Large intestine (tissue), 3 donors: ENCODE measurements at regions not wholly inside any gene's neighbourhood (a gene's known extent, or its start where the extent isn't known, plus 50 kb on each side); places are given as distances from the start of the nearest gene placed in this dataset.
"Not testable (repeated sequence)": the region's sequence is repeated elsewhere in the genome, so short reads cannot be mapped to it uniquely, and the experiment has no call there.

ENCODE experiments used
- DNase-seq, 2 donors: peaks; one replicate each; pipeline versions ENCODE4 v3.0.0 to v3.0.0-alpha.2; 2013
- H3K27ac ChIP-seq: one replicate; pipeline ENCODE4 v1.5.1; 2013; ENCODE audit warnings: low read length
- H3K27me3 ChIP-seq: 2 replicates; pipeline ENCODE4 v1.6.1; 2013; ENCODE audit warnings: low read length; ENCODE audit not compliant: control insufficient read depth, insufficient read depth
- H3K36me3 ChIP-seq: 2 replicates; pipeline ENCODE4 v1.6.1; 2013; ENCODE audit warnings: low read length; ENCODE audit not compliant: control insufficient read depth, insufficient read depth
- H3K4me1 ChIP-seq: one replicate; pipeline ENCODE4 v1.6.1; 2013; ENCODE audit warnings: low read length; ENCODE audit not compliant: control insufficient read depth, insufficient read depth
- H3K4me3 ChIP-seq: one replicate; pipeline ENCODE4 v1.5.1; 2013; ENCODE audit warnings: low read length
- H3K9me3 ChIP-seq: one replicate; pipeline ENCODE4 v1.6.1; 2013; ENCODE audit warnings: mild to moderate bottlenecking, low read depth, low read length, moderate library complexity; ENCODE audit not compliant: control insufficient read depth
- WGBS: methylation state at CpG from one replicate; pipeline ENCODE4 v1.1.5; 2013; ENCODE audit warnings: low lambda C conversion rate; ENCODE audit not compliant: insufficient coverage; 5-methylcytosine and 5-hydroxymethylcytosine counted together

GRCh38 chr7:55261386-55261770 lies 103.8 kb upstream of the LANCL2 start:
- H3K27me3 ChIP-seq = peaks cover 1% of the 10 kb centered on the region
- no peaks in the 10 kb centered on the region for H3K36me3 ChIP-seq
- H3K4me1 ChIP-seq = no peaks in the 10 kb centered on the region
- WGBS = no CpG with 5 or more reads among the region's 1 CpG
- no peak for DNase-seq
- H3K4me3 ChIP-seq = no peak overlapping the region
- H3K27ac ChIP-seq = no peak overlapping the region
- no peaks in the 10 kb centered on the region for H3K9me3 ChIP-seq

DNA sequence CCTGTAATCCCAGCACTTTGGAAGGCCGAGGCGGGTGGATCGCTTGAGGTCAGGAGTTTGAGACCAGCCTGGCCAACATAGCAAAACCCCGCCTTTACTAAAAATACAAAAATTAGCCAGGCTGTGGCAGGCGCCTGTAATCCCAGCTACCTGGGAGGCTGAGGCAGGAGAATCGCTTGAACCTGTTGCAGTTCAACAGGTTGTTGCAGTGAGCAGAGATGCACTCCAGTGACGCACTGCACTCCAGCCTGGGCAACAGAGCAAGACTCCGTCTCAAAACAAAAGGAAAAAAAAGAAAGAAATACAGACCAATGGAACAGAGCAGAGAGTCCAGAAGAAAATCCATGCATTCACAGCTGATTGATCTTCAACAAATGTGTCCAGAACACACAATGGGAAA lies 99.8 kb upstream of the LANCL2 start:
- not testable (repeated sequence) for DNase-seq, H3K4me3 ChIP-seq, H3K36me3 ChIP-seq, H3K9me3 ChIP-seq, H3K27me3 ChIP-seq, H3K27ac ChIP-seq, H3K4me1 ChIP-seq
- WGBS = 100% methylated on average over 2 of the region's 8 CpGs

DNA sequence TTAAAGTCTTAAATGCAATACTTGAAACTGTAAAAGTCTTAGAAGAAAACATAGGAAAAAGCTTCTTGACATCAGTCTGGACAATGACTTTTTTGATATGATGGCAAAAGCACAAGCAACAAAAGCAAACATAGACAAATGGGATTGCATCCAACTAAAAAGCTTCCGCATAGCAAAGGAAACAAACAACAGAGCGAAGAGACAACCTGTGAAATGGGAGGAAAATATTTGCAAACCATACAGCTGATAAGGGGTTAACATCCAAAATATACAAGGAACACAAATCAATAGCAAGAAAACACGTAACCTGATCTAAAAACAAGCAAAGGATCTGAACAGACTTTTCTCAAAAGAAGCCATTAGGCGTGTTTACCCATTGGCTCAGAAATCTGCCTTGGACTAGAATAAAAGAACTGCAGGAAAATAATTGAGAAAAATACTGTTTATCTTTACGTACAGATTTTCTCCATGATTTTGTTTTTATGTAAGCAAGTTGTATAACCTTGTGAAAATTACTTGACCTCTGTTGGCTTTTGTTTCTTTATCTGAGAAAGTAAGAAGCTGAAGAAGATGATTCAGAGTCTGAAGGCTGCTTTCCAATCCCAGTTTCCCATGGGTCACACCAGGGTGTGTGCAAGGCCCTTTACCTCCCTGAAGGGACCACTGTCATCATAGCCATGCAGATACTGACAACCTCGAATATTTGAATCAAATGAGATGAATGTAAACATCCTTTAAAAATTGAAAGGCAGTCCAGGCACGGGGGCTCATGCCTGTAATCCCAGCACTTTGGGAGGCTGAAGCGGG lies 99.1 kb upstream of the LANCL2 start:
- Histone ChIP-seq H3K4me3 (no peak overlapping the region), H3K27me3 (no peaks in the 10 kb centered on the region), H3K36me3 (no peaks in the 10 kb centered on the region), H3K27ac (no peak overlapping the region), H3K4me1 (no peaks in the 10 kb centered on the region), H3K9me3 (no peaks in the 10 kb centered on the region)
- DNase-seq = no peak
- 50% methylated on average over 2 of the region's 8 CpGs for WGBS

DNA sequence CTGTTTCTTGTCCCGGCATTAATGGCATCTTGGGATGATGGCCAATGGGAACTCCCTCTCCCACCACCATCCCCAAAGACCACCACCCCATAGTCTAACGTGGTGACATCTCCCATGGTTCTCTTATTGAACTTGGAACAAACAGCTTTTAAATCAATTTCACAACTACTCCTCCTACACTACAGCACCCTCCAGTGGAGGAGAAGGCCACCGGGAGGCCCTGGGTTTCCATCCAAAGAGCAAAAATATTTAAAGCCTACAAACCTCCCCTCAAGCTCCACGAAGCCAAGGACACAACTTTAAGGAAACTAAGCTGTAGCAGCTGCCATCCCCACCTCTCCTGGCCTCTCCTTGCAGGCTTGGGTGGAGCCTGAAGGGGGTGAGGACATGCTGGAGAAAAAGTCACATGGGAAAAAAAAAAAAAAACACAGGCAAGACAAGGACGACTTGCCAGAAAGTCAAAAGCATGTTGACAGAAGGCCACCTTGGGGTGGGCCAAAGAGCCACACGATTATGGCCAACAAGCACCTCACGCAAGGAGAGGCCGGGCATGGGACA lies 94.0 kb upstream of the LANCL2 start:
- Histone ChIP-seq H3K27me3 (no peaks in the 10 kb centered on the region), H3K36me3 (no peaks in the 10 kb centered on the region), H3K9me3 (no peaks in the 10 kb centered on the region), H3K4me3 (no peak overlapping the region), H3K4me1 (no peaks in the 10 kb centered on the region), H3K27ac (no peak overlapping the region)
- no CpG with 5 or more reads among the region's 8 CpGs for WGBS
- no peak for DNase-seq

GRCh38 chr7:55271661-55272060 lies 93.5 kb upstream of the LANCL2 start:
- no peak for DNase-seq
- no peaks in the 10 kb centered on the region for H3K27me3 ChIP-seq
- no peaks in the 10 kb centered on the region for H3K36me3 ChIP-seq
- no peak overlapping the region for H3K4me3 ChIP-seq
- no peaks in the 10 kb centered on the region for H3K9me3 ChIP-seq
- no peaks in the 10 kb centered on the region for H3K4me1 ChIP-seq
- no CpG with 5 or more reads among the region's 7 CpGs for WGBS
- H3K27ac ChIP-seq = no peak overlapping the region

- H3K4me1 ChIP-seq = no peaks in the 10 kb centered on the region
- H3K36me3 ChIP-seq = no peaks in the 10 kb centered on the region
- no peaks in the 10 kb centered on the region for H3K9me3 ChIP-seq
- no peak for DNase-seq
- no peak overlapping the region for H3K4me3 ChIP-seq
- H3K27me3 ChIP-seq = no peaks in the 10 kb centered on the region
- H3K27ac ChIP-seq = no peak overlapping the region
- no CpG with 5 or more reads among the region's 4 CpGs for WGBS
Measured at GRCh38 chr7:55272328-55272727, 92.8 kb upstream of the LANCL2 start.

DNA sequence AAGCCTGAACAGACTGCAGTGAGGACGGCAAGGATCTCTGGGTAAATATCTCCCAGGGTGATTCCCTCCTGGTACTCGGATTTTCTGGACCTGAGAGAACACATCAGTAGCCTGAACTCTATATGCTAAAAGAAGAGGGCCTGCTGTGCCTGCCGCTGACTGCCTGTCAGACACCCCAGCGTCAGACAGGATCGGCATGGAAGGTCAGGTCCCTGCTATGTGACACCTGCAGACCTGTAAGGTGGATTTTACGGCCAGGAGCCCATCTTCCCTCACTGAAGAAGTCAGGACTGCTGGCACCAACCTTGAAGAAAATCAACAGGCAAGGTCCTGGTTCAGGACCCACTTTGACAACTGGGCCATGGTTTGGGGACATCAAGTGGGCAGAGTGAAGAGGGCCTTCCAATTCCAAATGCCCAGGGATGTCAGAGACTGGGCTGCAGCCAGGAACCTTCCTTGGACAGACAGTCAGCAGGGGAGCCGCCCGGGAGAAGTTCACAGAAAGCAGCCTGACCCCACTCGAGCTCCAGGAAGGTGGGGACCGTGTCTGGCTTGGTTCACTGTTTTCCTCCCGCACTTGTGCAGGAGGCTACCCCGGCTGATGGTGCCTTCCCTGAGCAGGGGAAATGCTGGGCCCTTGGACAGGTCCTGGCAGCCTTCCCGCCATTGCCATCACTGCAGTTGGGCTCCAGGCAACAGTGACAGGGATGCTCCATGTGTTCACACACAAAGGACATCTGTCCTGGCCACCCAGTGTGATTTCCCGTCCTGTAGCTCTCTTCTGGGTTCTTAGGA lies 91.8 kb upstream of the LANCL2 start:
- WGBS = no CpG with 5 or more reads among the region's 14 CpGs
- no peak overlapping the region for H3K4me3 ChIP-seq
- no peaks in the 10 kb centered on the region for H3K36me3 ChIP-seq
- no peak for DNase-seq
- H3K9me3 ChIP-seq = no peaks in the 10 kb centered on the region
- no peaks in the 10 kb centered on the region for H3K4me1 ChIP-seq
- no peaks in the 10 kb centered on the region for H3K27me3 ChIP-seq
- no peak overlapping the region for H3K27ac ChIP-seq

DNA sequence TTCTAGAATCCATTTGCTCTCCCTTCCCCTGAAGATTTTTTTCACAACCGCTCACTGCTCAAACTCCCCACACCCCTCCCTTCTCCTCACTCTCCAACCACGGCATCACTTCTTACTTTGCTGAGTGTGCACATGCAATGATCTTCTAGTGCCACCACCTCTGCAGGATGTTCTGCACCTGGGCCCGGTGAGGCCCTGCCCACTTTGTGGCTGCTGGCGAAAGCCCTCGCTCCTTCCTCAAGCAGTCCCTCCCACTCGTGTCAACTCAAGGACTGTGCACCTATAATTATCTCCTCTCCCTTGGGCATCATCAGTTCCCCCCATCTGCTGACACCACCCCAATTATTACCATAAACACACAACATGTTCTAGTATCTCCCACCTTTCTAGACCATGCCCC lies 91.0 kb upstream of the LANCL2 start:
- Histone ChIP-seq H3K4me3 (no peak overlapping the region), H3K36me3 (no peaks in the 10 kb centered on the region), H3K27me3 (no peaks in the 10 kb centered on the region), H3K9me3 (no peaks in the 10 kb centered on the region), H3K4me1 (no peaks in the 10 kb centered on the region), H3K27ac (no peak overlapping the region)
- no peak for DNase-seq
- 100% methylated on average over 1 of the region's 6 CpGs for WGBS

- Histone ChIP-seq H3K9me3 (no peaks in the 10 kb centered on the region), H3K27me3 (no peaks in the 10 kb centered on the region), H3K4me3 (no peak overlapping the region), H3K36me3 (no peaks in the 10 kb centered on the region), H3K27ac (no peak overlapping the region), H3K4me1 (no peaks in the 10 kb centered on the region)
- no CpG with 5 or more reads among the region's 9 CpGs for WGBS
- no peak for DNase-seq
Measured at GRCh38 chr7:55275291-55276200, 89.6 kb upstream of the LANCL2 start.
